HG02870 (cell line): ENCODE measurements at regions not wholly inside any gene's neighbourhood (a gene's known extent, or its start where the extent isn't known, plus 50 kb on each side); places are given as distances from the start of the nearest gene placed in this dataset.

ENCODE experiments used
- ATAC-seq: cut with Tn5 transposase; IDR thresholded peaks from one replicate; pipeline ENCODE4 v1.9.1; 2021; ENCODE audit warnings: mild to moderate bottlenecking, moderate library complexity; ENCODE audit not compliant: unreplicated experiment

GRCh38 chr4:32268863-32269262 is 1548.7 kb downstream of the PCDH7 start:
- no peak for ATAC-seq

GRCh38 chr4:32290102-32290501 is 1569.9 kb downstream of the PCDH7 start:
- no peak for ATAC-seq

GRCh38 chr4:32318926-32319325 is 1598.8 kb downstream of the PCDH7 start:
- no peak for ATAC-seq

GRCh38 chr4:32321421-32321820 is 1601.3 kb downstream of the PCDH7 start:
- ATAC-seq = no peak

- ATAC-seq = no peak
These were observed 1614.6 kb downstream of the PCDH7 start for GRCh38 chr4:32334759-32335158.

- ATAC-seq = no peak
These were observed 1617.2 kb downstream of the PCDH7 start for GRCh38 chr4:32337403-32337802.

GRCh38 chr4:32340591-32340990 is 1620.4 kb downstream of the PCDH7 start:
- no peak for ATAC-seq

GRCh38 chr4:32341342-32341741 is 1621.2 kb downstream of the PCDH7 start:
- no peak for ATAC-seq

GRCh38 chr4:32342054-32342453 is 1621.9 kb downstream of the PCDH7 start:
- no peak for ATAC-seq

- ATAC-seq = no peak
These were observed 1628.9 kb downstream of the PCDH7 start for GRCh38 chr4:32349026-32349425.

- no peak for ATAC-seq
These were observed 1654.0 kb downstream of the PCDH7 start for GRCh38 chr4:32374206-32374605.

- ATAC-seq = no peak
These were observed 1673.6 kb downstream of the PCDH7 start for GRCh38 chr4:32393806-32394205.

GRCh38 chr4:32394255-32394654 is 1674.1 kb downstream of the PCDH7 start:
- no peak for ATAC-seq

GRCh38 chr4:32396507-32397070 is 1676.4 kb downstream of the PCDH7 start:
- no peak for ATAC-seq

GRCh38 chr4:32400870-32401269 is 1680.7 kb downstream of the PCDH7 start:
- ATAC-seq = no peak

- no peak for ATAC-seq
These were observed 1697.0 kb downstream of the PCDH7 start for GRCh38 chr4:32417113-32417704.

GRCh38 chr4:32423267-32423666 is 1703.1 kb downstream of the PCDH7 start:
- ATAC-seq = no peak

GRCh38 chr4:32425243-32425642 is 1705.1 kb downstream of the PCDH7 start:
- ATAC-seq = no peak

- ATAC-seq = no peak
These were observed 1707.4 kb downstream of the PCDH7 start for GRCh38 chr4:32427566-32427965.

- no peak for ATAC-seq
These were observed 1709.0 kb downstream of the PCDH7 start for GRCh38 chr4:32429151-32429550.

- ATAC-seq = no peak
These were observed 1715.1 kb downstream of the PCDH7 start for GRCh38 chr4:32435308-32435707.

- no peak for ATAC-seq
These were observed 1716.6 kb downstream of the PCDH7 start for GRCh38 chr4:32436816-32437215.

GRCh38 chr4:32440391-32440790 is 1720.2 kb downstream of the PCDH7 start:
- no peak for ATAC-seq
